ENCODE measurements at regions not wholly inside any gene's neighbourhood (a gene's known extent, or its start where the extent isn't known, plus 50 kb on each side); places are given as distances from the start of the nearest gene placed in this dataset.

GRCh38 chr14:54106661-54107377 is 150.2 kb upstream of the BMP4 start:
- H3K27me3 Mint-ChIP-seq: no peaks in the 10 kb centered on the region
- no peaks in the 10 kb centered on the region for H3K4me1 Mint-ChIP-seq (ENCODE audit: low read depth)
- H3K9me3 Mint-ChIP-seq: peaks cover 5% of the 10 kb centered on the region
- no peak overlapping the region for H3K4me3 Mint-ChIP-seq
- no peaks in the 10 kb centered on the region for H3K36me3 Mint-ChIP-seq (ENCODE audit: low read depth)
- H3K27ac Mint-ChIP-seq: no peak overlapping the region

DNA sequence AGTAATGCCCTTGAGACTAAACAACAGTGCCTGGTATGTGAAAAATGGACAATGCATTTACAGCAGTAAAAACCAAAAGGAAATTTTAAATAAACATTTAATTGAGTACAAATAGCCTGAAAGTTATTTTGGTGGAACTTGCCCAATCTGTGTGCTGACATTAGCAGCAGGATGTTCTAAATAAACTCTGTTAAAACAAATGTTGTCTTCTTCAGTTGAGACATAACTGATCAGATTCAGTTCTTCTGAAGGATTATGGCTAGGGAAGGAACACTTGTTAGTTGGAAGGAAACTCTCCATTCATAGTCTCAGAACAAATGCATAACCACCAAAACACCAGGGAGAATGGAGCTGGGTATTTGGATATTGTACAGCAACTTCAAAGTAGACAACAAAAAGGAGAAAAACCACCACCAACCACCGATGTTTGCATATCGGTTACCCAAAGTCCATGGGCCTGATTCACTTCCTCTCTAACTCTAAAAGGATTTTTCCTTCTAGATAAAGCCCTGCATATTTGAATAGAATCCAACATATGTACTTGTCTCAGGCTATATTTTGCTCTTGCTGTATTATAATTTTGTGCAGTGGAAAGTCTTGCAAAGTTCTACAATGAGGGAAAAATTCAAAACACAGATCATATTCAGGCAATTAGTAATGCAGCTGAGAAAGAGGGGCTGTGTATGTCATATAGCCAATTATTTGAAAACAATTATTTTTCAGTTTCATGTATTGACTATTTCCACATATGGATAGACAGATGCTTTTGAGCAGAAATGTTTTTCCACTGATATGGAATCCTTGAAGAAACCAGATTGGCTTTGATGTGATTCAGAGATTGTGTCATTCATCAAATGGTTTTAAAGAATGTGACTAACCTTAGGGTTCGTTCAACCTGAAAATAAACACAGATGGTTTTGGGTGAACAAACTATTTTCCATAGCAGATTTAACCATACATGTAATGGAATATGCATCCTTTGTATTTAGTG is 152.2 kb upstream of the BMP4 start:
- H3K9me3 Mint-ChIP-seq: peaks cover 6% of the 10 kb centered on the region
- H3K27ac Mint-ChIP-seq: no peak overlapping the region
- H3K36me3 Mint-ChIP-seq (ENCODE audit: low read depth): no peaks in the 10 kb centered on the region
- H3K4me3 Mint-ChIP-seq: no peak overlapping the region
- no peaks in the 10 kb centered on the region for H3K4me1 Mint-ChIP-seq (ENCODE audit: low read depth)
- H3K27me3 Mint-ChIP-seq: no peaks in the 10 kb centered on the region

GRCh38 chr14:54109521-54110120 is 153.0 kb upstream of the BMP4 start:
- H3K27me3 Mint-ChIP-seq: no peaks in the 10 kb centered on the region
- no peaks in the 10 kb centered on the region for H3K4me1 Mint-ChIP-seq (ENCODE audit: low read depth)
- H3K36me3 Mint-ChIP-seq (ENCODE audit: low read depth): no peaks in the 10 kb centered on the region
- no peak overlapping the region for H3K4me3 Mint-ChIP-seq
- H3K27ac Mint-ChIP-seq: no peak overlapping the region
- H3K9me3 Mint-ChIP-seq: peaks cover 6% of the 10 kb centered on the region

DNA sequence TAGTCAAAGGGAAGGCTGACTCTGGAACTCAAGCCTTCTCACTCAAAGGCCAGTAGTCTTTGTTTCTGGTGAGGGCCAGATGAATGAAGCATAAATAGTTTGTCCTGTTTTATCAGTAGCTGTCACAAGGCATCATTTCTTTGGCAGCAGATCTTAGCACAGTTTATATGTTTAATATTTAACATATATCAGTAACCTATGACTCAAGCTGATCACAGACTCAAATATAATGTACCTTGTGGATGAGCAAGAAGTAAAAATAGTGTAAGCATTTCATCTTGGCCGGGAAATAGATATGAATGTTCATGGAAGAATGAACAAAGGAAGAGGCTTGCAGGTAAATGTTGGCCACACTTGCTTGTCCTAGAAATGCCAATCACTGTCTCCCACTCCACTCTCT is 158.3 kb upstream of the BMP4 start:
- H3K27ac Mint-ChIP-seq: no peak overlapping the region
- no peak overlapping the region for H3K4me3 Mint-ChIP-seq
- no peaks in the 10 kb centered on the region for H3K27me3 Mint-ChIP-seq
- no peaks in the 10 kb centered on the region for H3K4me1 Mint-ChIP-seq (ENCODE audit: low read depth)
- H3K9me3 Mint-ChIP-seq: peaks cover 6% of the 10 kb centered on the region
- H3K36me3 Mint-ChIP-seq (ENCODE audit: low read depth): no peaks in the 10 kb centered on the region

DNA sequence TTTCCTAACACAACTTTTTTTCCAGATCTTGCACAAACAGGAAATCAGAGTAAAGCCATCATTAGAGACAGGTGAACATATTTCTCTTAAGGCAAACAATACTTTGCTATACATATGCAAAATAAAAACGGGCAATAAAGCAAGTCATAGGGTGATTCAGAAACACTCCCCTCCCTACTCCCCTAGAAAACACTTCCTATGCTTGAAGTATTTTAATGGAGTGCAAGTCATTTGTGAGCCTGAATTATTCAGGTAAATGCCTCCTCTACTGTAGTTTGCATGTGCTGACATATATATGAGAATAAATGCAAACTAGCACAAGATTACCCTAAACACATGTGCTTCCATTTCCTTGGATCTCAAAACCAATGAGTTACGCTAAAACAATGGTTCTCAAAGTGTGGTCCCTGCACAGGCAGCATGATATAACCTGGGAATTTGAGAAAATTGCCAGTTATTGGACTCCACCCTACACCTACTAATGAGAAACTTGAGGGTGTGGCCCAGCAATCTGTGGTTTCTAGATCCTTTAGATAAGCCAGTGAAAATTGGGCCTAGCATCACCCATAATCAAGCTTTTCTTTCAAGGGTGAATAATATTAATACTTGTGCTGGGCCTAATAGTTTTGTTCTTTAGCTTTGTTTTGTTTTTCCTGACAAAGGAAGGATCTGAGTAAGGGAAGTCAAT is 159.7 kb upstream of the BMP4 start:
- Mint-ChIP-seq H3K4me1 (ENCODE audit: low read depth) (no peaks in the 10 kb centered on the region), H3K9me3 (peaks cover 6% of the 10 kb centered on the region), H3K36me3 (ENCODE audit: low read depth) (no peaks in the 10 kb centered on the region), H3K27me3 (peaks cover 3% of the 10 kb centered on the region), H3K27ac (no peak overlapping the region), H3K4me3 (no peak overlapping the region)

DNA sequence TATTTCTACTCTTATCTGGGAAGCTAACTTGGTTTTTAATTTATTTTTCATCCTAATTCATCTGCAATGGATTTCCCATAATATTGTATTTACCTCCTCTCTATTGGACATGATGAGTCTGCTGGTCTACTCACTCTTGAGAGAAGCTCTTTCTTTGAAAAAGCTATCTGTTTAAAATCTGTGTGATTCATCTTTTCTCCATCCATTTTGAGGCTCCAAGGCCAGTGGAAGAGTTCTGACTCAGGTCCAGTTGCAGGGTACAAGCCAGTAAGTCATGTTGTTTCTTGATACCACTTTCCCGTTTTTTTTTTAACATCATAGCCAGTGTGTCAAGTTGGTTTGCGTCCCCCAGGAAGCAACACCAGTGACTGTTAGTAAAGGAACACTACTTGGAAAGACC is 160.3 kb upstream of the BMP4 start:
- no peak overlapping the region for H3K27ac Mint-ChIP-seq
- no peaks in the 10 kb centered on the region for H3K36me3 Mint-ChIP-seq (ENCODE audit: low read depth)
- no peaks in the 10 kb centered on the region for H3K4me1 Mint-ChIP-seq (ENCODE audit: low read depth)
- H3K27me3 Mint-ChIP-seq: peaks cover 7% of the 10 kb centered on the region
- no peaks in the 10 kb centered on the region for H3K9me3 Mint-ChIP-seq
- H3K4me3 Mint-ChIP-seq: no peak overlapping the region

- H3K4me1 Mint-ChIP-seq (ENCODE audit: low read depth): no peaks in the 10 kb centered on the region
- no peaks in the 10 kb centered on the region for H3K9me3 Mint-ChIP-seq
- no peak overlapping the region for H3K27ac Mint-ChIP-seq
- no peak overlapping the region for H3K4me3 Mint-ChIP-seq
- no peaks in the 10 kb centered on the region for H3K36me3 Mint-ChIP-seq (ENCODE audit: low read depth)
- H3K27me3 Mint-ChIP-seq: peaks cover 9% of the 10 kb centered on the region
Measured at GRCh38 chr14:54117396-54117795, 160.8 kb upstream of the BMP4 start.

- Mint-ChIP-seq H3K4me3 (no peak overlapping the region), H3K27ac (no peak overlapping the region), H3K36me3 (ENCODE audit: low read depth) (no peaks in the 10 kb centered on the region)
Measured at GRCh38 chr14:54117924-54118323, 161.3 kb upstream of the BMP4 start.

DNA sequence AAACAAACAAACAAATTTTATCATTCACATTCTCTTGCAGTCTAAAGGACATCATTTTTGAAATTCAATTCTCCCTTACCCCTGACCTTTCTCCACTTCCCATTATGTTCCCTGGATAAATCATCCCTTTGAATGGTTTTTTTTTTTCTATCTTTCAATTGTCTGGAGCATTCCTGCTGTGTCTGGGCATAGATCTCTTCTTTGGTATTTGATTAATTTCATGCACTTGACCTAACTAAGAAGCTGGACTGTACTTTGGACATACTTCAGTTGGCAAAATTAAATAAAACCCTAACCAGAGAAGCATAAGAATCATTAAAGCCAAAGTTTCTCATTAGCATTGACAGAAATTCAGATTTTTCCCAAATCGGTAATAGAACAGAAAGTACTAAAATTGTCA is 163.6 kb upstream of the BMP4 start:
- Mint-ChIP-seq H3K27me3 (peaks cover 9% of the 10 kb centered on the region), H3K4me3 (no peak overlapping the region), H3K27ac (no peak overlapping the region), H3K9me3 (peaks cover 4% of the 10 kb centered on the region), H3K4me1 (ENCODE audit: low read depth) (no peaks in the 10 kb centered on the region), H3K36me3 (ENCODE audit: low read depth) (no peaks in the 10 kb centered on the region)

More at GRCh38 chr14:54117924-54118323, 161.3 kb upstream of the BMP4 start:
- Mint-ChIP-seq H3K9me3 (no peaks in the 10 kb centered on the region), H3K27me3 (peaks cover 9% of the 10 kb centered on the region), H3K4me1 (ENCODE audit: low read depth) (no peaks in the 10 kb centered on the region)

DNA sequence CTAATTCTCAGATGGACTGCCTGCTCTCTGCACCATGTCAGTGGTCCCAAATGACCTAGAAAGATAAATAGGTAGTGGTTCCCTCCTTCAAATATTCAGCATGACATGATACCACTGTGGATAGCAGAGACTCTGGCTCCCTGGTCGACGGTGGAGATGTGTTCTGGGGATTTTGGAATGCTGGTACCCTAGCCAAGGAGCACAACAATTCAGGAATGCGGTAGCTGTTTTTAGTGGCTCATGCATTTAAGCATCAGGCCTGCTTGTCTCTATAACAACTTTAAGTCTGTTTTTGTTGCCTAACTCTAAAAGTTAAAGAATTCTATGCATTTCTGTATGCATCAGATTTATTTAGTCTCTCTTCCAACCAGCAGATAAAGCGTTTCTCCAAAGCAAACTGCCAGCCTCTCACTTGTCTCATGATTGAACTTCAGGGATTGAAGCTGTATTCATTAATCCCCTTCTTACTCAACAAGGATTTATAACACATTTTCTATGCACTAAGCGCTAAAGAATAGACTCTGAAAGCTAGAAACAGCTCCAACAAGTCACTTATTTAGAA is 164.9 kb upstream of the BMP4 start:
- H3K9me3 Mint-ChIP-seq: peaks cover 4% of the 10 kb centered on the region
- H3K4me3 Mint-ChIP-seq: no peak overlapping the region
- no peak overlapping the region for H3K27ac Mint-ChIP-seq
- peaks cover 9% of the 10 kb centered on the region for H3K27me3 Mint-ChIP-seq
- H3K4me1 Mint-ChIP-seq (ENCODE audit: low read depth): no peaks in the 10 kb centered on the region
- H3K36me3 Mint-ChIP-seq (ENCODE audit: low read depth): no peaks in the 10 kb centered on the region

DNA sequence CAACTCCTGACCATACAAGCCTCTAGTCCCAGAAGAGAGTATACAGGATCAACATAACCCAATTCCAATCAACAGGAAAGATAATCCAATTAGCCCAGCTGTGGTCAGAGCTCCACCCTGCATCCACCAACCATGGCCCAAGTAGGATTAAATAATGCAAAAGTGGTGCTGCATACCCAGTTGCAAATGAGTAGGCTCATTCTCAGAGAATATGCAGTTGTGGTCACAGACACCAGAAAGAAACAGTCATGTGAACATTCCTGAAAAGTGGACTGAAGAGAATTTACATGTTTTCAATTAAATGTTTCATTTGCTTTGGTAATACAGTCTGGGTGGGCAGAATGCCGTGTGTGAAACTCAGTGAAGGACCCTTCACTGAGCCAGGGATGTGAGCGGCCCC is 167.2 kb upstream of the BMP4 start:
- H3K36me3 Mint-ChIP-seq (ENCODE audit: low read depth): no peaks in the 10 kb centered on the region
- peaks cover 9% of the 10 kb centered on the region for H3K27me3 Mint-ChIP-seq
- no peak overlapping the region for H3K27ac Mint-ChIP-seq
- no peaks in the 10 kb centered on the region for H3K4me1 Mint-ChIP-seq (ENCODE audit: low read depth)
- no peak overlapping the region for H3K4me3 Mint-ChIP-seq
- H3K9me3 Mint-ChIP-seq: peaks cover 4% of the 10 kb centered on the region

- no peak overlapping the region for H3K27ac Mint-ChIP-seq
Measured at GRCh38 chr14:54125109-54125508, 168.5 kb upstream of the BMP4 start.

DNA sequence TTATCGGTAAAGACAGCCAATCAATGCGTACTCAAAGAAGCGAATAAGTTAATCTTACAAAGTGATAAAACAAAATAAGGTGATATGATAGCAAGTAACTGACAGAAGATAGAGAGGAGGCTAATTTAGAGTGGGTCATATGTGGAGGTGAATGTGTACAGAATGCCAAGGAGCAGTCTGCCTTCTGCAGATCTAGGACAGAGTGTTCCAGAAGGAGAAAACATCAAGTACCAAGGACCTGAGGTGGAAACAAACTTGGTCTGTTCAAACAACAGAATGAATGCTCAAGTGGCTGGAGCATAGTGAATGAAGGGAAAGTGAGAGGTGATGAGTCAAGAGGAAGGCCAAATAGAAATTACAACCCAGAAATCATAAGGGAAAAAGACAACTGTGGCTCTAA is 170.3 kb upstream of the BMP4 start:
- no peak overlapping the region for H3K27ac Mint-ChIP-seq
- H3K4me3 Mint-ChIP-seq: no peak overlapping the region
- peaks cover 4% of the 10 kb centered on the region for H3K9me3 Mint-ChIP-seq
- no peaks in the 10 kb centered on the region for H3K36me3 Mint-ChIP-seq (ENCODE audit: low read depth)
- no peaks in the 10 kb centered on the region for H3K4me1 Mint-ChIP-seq (ENCODE audit: low read depth)
- peaks cover 3% of the 10 kb centered on the region for H3K27me3 Mint-ChIP-seq

More at GRCh38 chr14:54125109-54125508, 168.5 kb upstream of the BMP4 start:
- Mint-ChIP-seq H3K9me3 (peaks cover 4% of the 10 kb centered on the region), H3K36me3 (ENCODE audit: low read depth) (no peaks in the 10 kb centered on the region), H3K4me1 (ENCODE audit: low read depth) (no peaks in the 10 kb centered on the region), H3K4me3 (no peak overlapping the region), H3K27me3 (peaks cover 9% of the 10 kb centered on the region)

GRCh38 chr14:54127526-54127925 is 170.9 kb upstream of the BMP4 start:
- no peak overlapping the region for H3K4me3 Mint-ChIP-seq
- no peaks in the 10 kb centered on the region for H3K36me3 Mint-ChIP-seq (ENCODE audit: low read depth)
- H3K27me3 Mint-ChIP-seq: no peaks in the 10 kb centered on the region
- no peak overlapping the region for H3K27ac Mint-ChIP-seq
- no peaks in the 10 kb centered on the region for H3K4me1 Mint-ChIP-seq (ENCODE audit: low read depth)
- peaks cover 4% of the 10 kb centered on the region for H3K9me3 Mint-ChIP-seq

Measured in stimulated activated naive CD8-positive, alpha-beta T cell treated with anti-CD3 and anti-CD28 coated beads, Interleukin-15, Interleukin-2, amounts not matched to agents 100 ng/mL and 50 ng/mL, for 24 hours (primary cell).